Endodermal cell (in vitro differentiated cells): ENCODE measurements at regions not wholly inside any gene's neighbourhood (a gene's known extent, or its start where the extent isn't known, plus 50 kb on each side); places are given as distances from the start of the nearest gene placed in this dataset.

Experiments
- DNase-seq: peaks from one replicate; pipeline ENCODE4 v3.0.0-alpha.2; 2017
- H3K27ac ChIP-seq: 2 replicates; pipeline ENCODE4 v1.5.1; 2013; ENCODE audit warnings: mild to moderate bottlenecking, low read depth, low read length, moderate library complexity
- H3K27me3 ChIP-seq: 2 replicates; pipeline ENCODE4 v1.6.1; 2013; ENCODE audit warnings: mild to moderate bottlenecking, low read length, moderate library complexity; ENCODE audit not compliant: insufficient read depth, control insufficient read depth, poor library complexity, severe bottlenecking
- H3K36me3 ChIP-seq: 2 replicates; pipeline ENCODE4 v1.7.0; 2013; ENCODE audit warnings: mild to moderate bottlenecking, low read length, moderate library complexity; ENCODE audit not compliant: control insufficient read depth, insufficient read depth
- H3K4me1 ChIP-seq: one replicate; pipeline ENCODE4 v1.7.0; 2013; ENCODE audit warnings: low read length; ENCODE audit not compliant: control insufficient read depth, insufficient read depth
- H3K4me3 ChIP-seq: 2 replicates; pipeline ENCODE4 v1.5.1; 2013; ENCODE audit warnings: mild to moderate bottlenecking, low read length, moderate library complexity
- H3K9ac ChIP-seq: 2 replicates; pipeline ENCODE4 v1.6.1; 2013; ENCODE audit warnings: mild to moderate bottlenecking, low read length, moderate library complexity; ENCODE audit not compliant: poor library complexity, severe bottlenecking; ENCODE audit errors: extremely low read depth
- H3K9me3 ChIP-seq: 2 replicates; pipeline ENCODE4 v1.6.1; 2013; ENCODE audit warnings: mild to moderate bottlenecking, low read length, moderate library complexity; ENCODE audit not compliant: control insufficient read depth
- H3K27ac Mint-ChIP-seq: 2 replicates; pipeline ENCODE4 v1.8.0; 2020; ENCODE audit warnings: mixed read lengths
- H3K27me3 Mint-ChIP-seq: 2 replicates; pipeline ENCODE4 v1.8.0; 2021; ENCODE audit warnings: mild to moderate bottlenecking, mixed read lengths; ENCODE audit not compliant: insufficient read depth
- H3K36me3 Mint-ChIP-seq: 2 replicates; pipeline ENCODE4 v1.8.0; 2020; ENCODE audit warnings: low read depth, mixed read lengths
- H3K4me1 Mint-ChIP-seq: 2 replicates; pipeline ENCODE4 v1.8.0; 2020; ENCODE audit warnings: mixed read lengths
- H3K4me3 Mint-ChIP-seq: 2 replicates; pipeline ENCODE4 v1.8.0; 2020; ENCODE audit warnings: mild to moderate bottlenecking, moderate library complexity, mixed read lengths
- H3K9me3 Mint-ChIP-seq: 2 replicates; pipeline ENCODE4 v1.8.0; 2020; ENCODE audit warnings: mild to moderate bottlenecking, mixed read lengths
- WGBS, 2 experiments: methylation state at CpG; one replicate each; pipeline versions ENCODE4 v1.1.5 to v1.1.7; 2013; ENCODE audit warnings: missing lambda C conversion rate in 2 of 2, mixed read lengths in 1 of 2; ENCODE audit not compliant: insufficient coverage in 1 of 2, insufficient read length in 1 of 2; 5-methylcytosine and 5-hydroxymethylcytosine counted together
- TF ChIP-seq, protein P1 (sequence below): fragments of 200-600 bp; sonication (generic); conservative IDR thresholded peaks from 2 replicates; pipeline ENCODE4 v1.5.0; 2021; ENCODE audit warnings: antibody characterized with exemption, mild to moderate bottlenecking

GRCh38 chr6:15147827-15148226 is 98.0 kb upstream of the JARID2 start:
- no peaks in the 10 kb centered on the region for H3K27me3 ChIP-seq
- TF ChIP-seq, protein P1, sequence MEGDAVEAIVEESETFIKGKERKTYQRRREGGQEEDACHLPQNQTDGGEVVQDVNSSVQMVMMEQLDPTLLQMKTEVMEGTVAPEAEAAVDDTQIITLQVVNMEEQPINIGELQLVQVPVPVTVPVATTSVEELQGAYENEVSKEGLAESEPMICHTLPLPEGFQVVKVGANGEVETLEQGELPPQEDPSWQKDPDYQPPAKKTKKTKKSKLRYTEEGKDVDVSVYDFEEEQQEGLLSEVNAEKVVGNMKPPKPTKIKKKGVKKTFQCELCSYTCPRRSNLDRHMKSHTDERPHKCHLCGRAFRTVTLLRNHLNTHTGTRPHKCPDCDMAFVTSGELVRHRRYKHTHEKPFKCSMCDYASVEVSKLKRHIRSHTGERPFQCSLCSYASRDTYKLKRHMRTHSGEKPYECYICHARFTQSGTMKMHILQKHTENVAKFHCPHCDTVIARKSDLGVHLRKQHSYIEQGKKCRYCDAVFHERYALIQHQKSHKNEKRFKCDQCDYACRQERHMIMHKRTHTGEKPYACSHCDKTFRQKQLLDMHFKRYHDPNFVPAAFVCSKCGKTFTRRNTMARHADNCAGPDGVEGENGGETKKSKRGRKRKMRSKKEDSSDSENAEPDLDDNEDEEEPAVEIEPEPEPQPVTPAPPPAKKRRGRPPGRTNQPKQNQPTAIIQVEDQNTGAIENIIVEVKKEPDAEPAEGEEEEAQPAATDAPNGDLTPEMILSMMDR = no peak
- H3K36me3 ChIP-seq = no peaks in the 10 kb centered on the region
- H3K36me3 Mint-ChIP-seq = no peaks in the 10 kb centered on the region
- WGBS, 2 experiments = 92 to 94% methylated on average over 3 to 5 of the region's 5 CpGs
- H3K9me3 ChIP-seq = no peaks in the 10 kb centered on the region
- no peaks in the 10 kb centered on the region for H3K4me1 Mint-ChIP-seq
- H3K27me3 Mint-ChIP-seq = peaks cover 4% of the 10 kb centered on the region
- H3K4me1 ChIP-seq = no peaks in the 10 kb centered on the region
- no peaks in the 10 kb centered on the region for H3K9me3 Mint-ChIP-seq
- DNase-seq = no peak
- no peak overlapping the region for H3K27ac Mint-ChIP-seq
- no peak overlapping the region for H3K4me3 Mint-ChIP-seq
- H3K27ac ChIP-seq = no peak overlapping the region
- no peak overlapping the region for H3K4me3 ChIP-seq
- H3K9ac ChIP-seq = no peak overlapping the region

- H3K36me3 Mint-ChIP-seq = no peaks in the 10 kb centered on the region
- H3K36me3 ChIP-seq = no peaks in the 10 kb centered on the region
Observed at GRCh38 chr6:15148356-15148946, 97.4 kb upstream of the JARID2 start.

GRCh38 chr6:15150207-15150606 is 95.7 kb upstream of the JARID2 start:
- no peak overlapping the region for H3K9ac ChIP-seq
- no peaks in the 10 kb centered on the region for H3K36me3 ChIP-seq
- Mint-ChIP-seq H3K27ac (no peak overlapping the region), H3K27me3 (peaks cover 2% of the 10 kb centered on the region), H3K9me3 (no peaks in the 10 kb centered on the region), H3K4me3 (no peak overlapping the region), H3K36me3 (no peaks in the 10 kb centered on the region), H3K4me1 (no peaks in the 10 kb centered on the region)
- H3K4me1 ChIP-seq = no peaks in the 10 kb centered on the region
- no peak overlapping the region for H3K27ac ChIP-seq
- DNase-seq = no peak
- no peak overlapping the region for H3K4me3 ChIP-seq
- no peaks in the 10 kb centered on the region for H3K9me3 ChIP-seq
- 92 to 96% methylated on average over 2 of the region's 2 CpGs for WGBS, 2 experiments
- TF ChIP-seq, protein P1 = no peak
- no peaks in the 10 kb centered on the region for H3K27me3 ChIP-seq

More at GRCh38 chr6:15148356-15148946, 97.4 kb upstream of the JARID2 start:
- DNase-seq = peak; percentile 60
- Histone ChIP-seq H3K9me3 (no peaks in the 10 kb centered on the region), H3K27ac (no peak overlapping the region), H3K4me3 (no peak overlapping the region), H3K27me3 (no peaks in the 10 kb centered on the region), H3K9ac (no peak overlapping the region), H3K4me1 (no peaks in the 10 kb centered on the region)
- peaks cover 4% of the 10 kb centered on the region for H3K27me3 Mint-ChIP-seq
- no peak overlapping the region for H3K27ac Mint-ChIP-seq
- TF ChIP-seq, protein P1 = peak; percentile 58
- H3K9me3 Mint-ChIP-seq = no peaks in the 10 kb centered on the region
- WGBS, 2 experiments = 79 to 81% methylated on average over 7 to 8 of the region's 8 CpGs
- H3K4me3 Mint-ChIP-seq = no peak overlapping the region
- no peaks in the 10 kb centered on the region for H3K4me1 Mint-ChIP-seq
